ENCODE measurements at regions not wholly inside any gene's neighbourhood (a gene's known extent, or its start where the extent isn't known, plus 50 kb on each side); places are given as distances from the start of the nearest gene placed in this dataset.

GRCh38 chr5:92769978-92770377 lies 811.0 kb downstream of the NR2F1-AS1 start:
- TF ChIP-seq CTCF (IDR thresholded peaks at IDR 0.05) (no peak), POLR2A (IDR thresholded peaks at IDR 0.05) (no peak)

All from thyroid gland (tissue), 4 donors.